Adrenal gland (tissue), 9 donors: ENCODE measurements at regions not wholly inside any gene's neighbourhood (a gene's known extent, or its start where the extent isn't known, plus 50 kb on each side); places are given as distances from the start of the nearest gene placed in this dataset.

ENCODE experiments used
- DNase-seq, 7 donors: peaks; one replicate each; pipeline ENCODE4 v3.0.0-alpha.2; 2019 to 2020
- H3K27ac ChIP-seq, 5 donors: fragments of 200-600 bp; sonication (generic) in 4 of 5; 1 replicate in 3 of 5; 2 replicates in 2 of 5; pipeline versions ENCODE4 v1.5.1 to v1.8.0; 2016 to 2020; ENCODE audit warnings: mild to moderate bottlenecking in 1 of 5
- H3K27me3 ChIP-seq: fragments of 200-600 bp; 2 replicates; pipeline ENCODE4 v1.8.0; 2021
- H3K36me3 ChIP-seq, 2 donors: fragments of 200-600 bp; replicated peaks in 1 of 2; 1 replicate in 1 of 2; 2 replicates in 1 of 2; pipeline versions ENCODE4 v1.5.1 to v1.8.0; 2018 to 2022
- H3K4me1 ChIP-seq, 2 donors: fragments of 200-600 bp; replicated peaks in 1 of 2; 1 replicate in 1 of 2; 2 replicates in 1 of 2; pipeline versions ENCODE4 v1.5.1 to v1.8.0; 2018 to 2021
- H3K4me3 ChIP-seq, 4 donors: fragments of 200-600 bp; sonication (generic) in 3 of 4; one replicate each; pipeline ENCODE4 v1.5.1; 2016 to 2018
- H3K9me3 ChIP-seq, 3 donors: fragments of 200-600 bp; sonication (generic) in 1 of 3; replicated peaks in 1 of 3; 1 replicate in 2 of 3; 2 replicates in 1 of 3; pipeline versions ENCODE4 v1.5.1 to v1.8.0; 2016 to 2021
- POLR2A ChIP-seq, 2 donors: fragments of 450-650 bp; IDR thresholded peaks; one replicate each; pipeline ENCODE4 v1.6.1; 2017; ENCODE audit warnings: antibody characterized with exemption in 2 of 2, mild to moderate bottlenecking in 2 of 2, moderate library complexity in 1 of 2
- WGBS, 4 donors: extraction: QIAGEN DNeasy Blood & Tissue Kit in 2 of 4; methylation state at CpG; one replicate each; pipeline versions ENCODE4 v1.1.5 to v1.1.7; 2013 to 2017; 5-methylcytosine and 5-hydroxymethylcytosine counted together
- intact Hi-C, 2 donors: fragments of 100-400 bp; cut with DNase I; formaldehyde crosslinking; loops; one replicate each; pipeline versions ENCODE4 v1.14.1 to v1.15.0; 2022 to 2023
- TF ChIP-seq, protein P1 (sequence below), 6 experiments: fragments of 450-650 bp in 4 of 6; fragments of 200-600 bp in 2 of 6; sonication (generic) in 1 of 6; IDR thresholded peaks; 1 replicate in 5 of 6; 2 replicates in 1 of 6; pipeline versions ENCODE4 v1.5.1 to v1.8.0; 2016 to 2021; ENCODE audit warnings: antibody characterized with exemption in 6 of 6, mild to moderate bottlenecking in 2 of 6, moderate library complexity in 1 of 6
- donor health status: healthy with polysubstance abuse.
- donor health status: Bipolar disorder and iron deficiency.
- donor health status: DM: yes; HTN: yes; CAD: no.
- donor health status: DM: no; HTN: no; CAD: no.
- donor health status: DM: no; HTN: no; CAD: no.

DNA sequence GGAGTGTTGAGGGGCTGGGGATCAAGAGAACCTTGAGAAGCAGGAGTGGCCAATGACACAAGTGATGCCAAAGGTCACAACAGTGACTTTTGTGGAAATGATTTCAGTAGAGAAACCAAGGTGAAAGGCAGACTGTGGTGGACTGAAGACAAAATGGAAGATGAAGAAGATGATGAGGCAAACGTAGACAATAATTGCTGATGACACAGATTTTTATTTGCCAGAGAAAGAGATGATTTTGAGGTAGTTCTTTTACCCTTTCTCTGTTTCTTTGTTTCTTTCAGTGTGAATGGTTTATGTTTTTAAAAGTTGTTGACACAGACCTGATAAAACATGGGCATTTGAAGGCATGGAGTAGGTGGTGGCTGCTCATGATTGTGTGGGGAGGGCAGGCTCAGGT lies 121.0 kb upstream of the ARGLU1 start:
- TF ChIP-seq, protein P1, sequence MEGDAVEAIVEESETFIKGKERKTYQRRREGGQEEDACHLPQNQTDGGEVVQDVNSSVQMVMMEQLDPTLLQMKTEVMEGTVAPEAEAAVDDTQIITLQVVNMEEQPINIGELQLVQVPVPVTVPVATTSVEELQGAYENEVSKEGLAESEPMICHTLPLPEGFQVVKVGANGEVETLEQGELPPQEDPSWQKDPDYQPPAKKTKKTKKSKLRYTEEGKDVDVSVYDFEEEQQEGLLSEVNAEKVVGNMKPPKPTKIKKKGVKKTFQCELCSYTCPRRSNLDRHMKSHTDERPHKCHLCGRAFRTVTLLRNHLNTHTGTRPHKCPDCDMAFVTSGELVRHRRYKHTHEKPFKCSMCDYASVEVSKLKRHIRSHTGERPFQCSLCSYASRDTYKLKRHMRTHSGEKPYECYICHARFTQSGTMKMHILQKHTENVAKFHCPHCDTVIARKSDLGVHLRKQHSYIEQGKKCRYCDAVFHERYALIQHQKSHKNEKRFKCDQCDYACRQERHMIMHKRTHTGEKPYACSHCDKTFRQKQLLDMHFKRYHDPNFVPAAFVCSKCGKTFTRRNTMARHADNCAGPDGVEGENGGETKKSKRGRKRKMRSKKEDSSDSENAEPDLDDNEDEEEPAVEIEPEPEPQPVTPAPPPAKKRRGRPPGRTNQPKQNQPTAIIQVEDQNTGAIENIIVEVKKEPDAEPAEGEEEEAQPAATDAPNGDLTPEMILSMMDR (IDR thresholded peaks at IDR 0.05): no peak
- TF ChIP-seq POLR2A (IDR thresholded peaks at IDR 0.05): no peak
- no peak overlapping the region for H3K4me3 ChIP-seq
- H3K4me1 ChIP-seq: no peaks in the 10 kb centered on the region
- H3K9me3 ChIP-seq: no peaks in the 10 kb centered on the region
- WGBS, 4 donors: 52 to 70% (median 56%) methylated on average over 1 of the region's 1 CpG
- no peaks in the 10 kb centered on the region for H3K36me3 ChIP-seq
- DNase-seq: no peak
- H3K27ac ChIP-seq: no peak overlapping the region
- no peaks in the 10 kb centered on the region for H3K27me3 ChIP-seq
- intact Hi-C loops: no loop called here

DNA sequence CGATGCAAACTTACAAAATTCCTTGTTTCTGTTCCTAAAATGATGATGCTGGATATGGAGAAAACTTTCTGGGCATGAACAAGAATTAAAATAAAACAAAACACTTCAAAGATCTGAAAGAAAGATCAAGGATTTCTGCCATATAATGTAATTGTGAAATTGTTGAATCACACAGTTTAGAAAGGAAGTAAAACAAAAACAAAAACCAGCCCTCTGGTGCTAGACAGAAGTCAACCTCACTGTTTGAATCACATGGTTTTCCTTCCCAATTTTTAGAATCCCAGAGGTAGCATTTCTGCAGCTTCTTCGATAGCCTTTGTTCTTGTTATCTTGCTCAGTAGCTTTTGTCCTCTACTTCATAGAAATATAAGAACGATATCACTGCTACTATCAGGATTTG lies 118.2 kb upstream of the ARGLU1 start:
- Histone ChIP-seq H3K36me3 (no peaks in the 10 kb centered on the region), H3K4me1 (no peaks in the 10 kb centered on the region), H3K27ac (no peak overlapping the region), H3K4me3 (no peak overlapping the region), H3K27me3 (no peaks in the 10 kb centered on the region), H3K9me3 (no peaks in the 10 kb centered on the region)
- whole genome bisulfite sequencing, 4 donors: 51 to 61% (median 57%) methylated on average over 3 of the region's 3 CpGs
- DNase-seq: no peak
- intact Hi-C loops: no loop called here
- TF ChIP-seq, protein P1 (IDR thresholded peaks at IDR 0.05): no peak
- no peak for TF ChIP-seq POLR2A (IDR thresholded peaks at IDR 0.05)

DNA sequence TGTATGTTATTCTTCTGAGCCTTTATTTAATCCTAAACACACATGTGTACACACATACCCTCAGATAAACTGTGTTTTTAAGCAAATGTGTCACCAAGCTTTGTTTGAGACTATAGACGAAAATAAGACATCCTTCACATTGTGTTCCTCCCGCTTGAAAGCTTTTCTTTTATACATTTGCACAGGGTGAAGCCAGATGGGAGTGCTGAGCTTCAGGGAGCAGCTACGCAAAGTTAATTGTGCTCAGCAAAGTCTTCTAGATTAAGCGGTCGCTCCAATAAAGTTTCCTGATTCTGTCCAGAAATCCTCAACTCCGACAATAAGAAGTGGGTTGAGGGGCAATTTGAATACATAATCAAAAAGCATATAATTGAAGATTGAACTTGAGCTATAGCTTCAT lies 117.2 kb upstream of the ARGLU1 start:
- 59 to 77% (median 70%) methylated on average over 6 of the region's 6 CpGs for WGBS, 4 donors

DNA sequence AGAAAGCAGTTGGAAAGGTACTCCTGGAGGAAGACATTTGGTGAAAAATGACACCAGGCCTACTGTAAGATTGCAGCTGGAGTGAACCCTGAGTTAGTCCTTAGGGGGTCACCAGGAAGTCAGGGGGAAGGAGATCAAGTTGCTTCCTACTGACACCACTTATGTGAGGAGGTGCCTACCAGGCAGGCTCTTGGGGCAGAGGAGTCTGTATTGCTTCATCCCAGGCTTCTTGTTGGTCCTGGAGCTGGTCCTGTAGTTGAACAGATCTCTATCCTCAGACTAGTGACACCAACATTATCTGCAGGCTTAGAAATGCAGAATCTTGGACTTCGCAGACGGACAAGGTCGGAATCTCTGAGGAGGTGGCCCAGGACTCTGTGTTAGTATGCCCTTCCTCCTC lies 116.0 kb upstream of the ARGLU1 start:
- intact Hi-C loops: no loop called here
- H3K27ac ChIP-seq: no peak overlapping the region
- no peaks in the 10 kb centered on the region for H3K9me3 ChIP-seq
- H3K4me1 ChIP-seq: no peaks in the 10 kb centered on the region
- WGBS, 4 donors: 86 to 100% (median 88%) methylated on average over 3 of the region's 3 CpGs; no CpG with 5 or more reads in 1 of the 4 donors
- no peak for TF ChIP-seq POLR2A (IDR thresholded peaks at IDR 0.05)
- TF ChIP-seq, protein P1 (IDR thresholded peaks at IDR 0.05): no peak
- no peaks in the 10 kb centered on the region for H3K36me3 ChIP-seq
- DNase-seq: no peak
- no peak overlapping the region for H3K4me3 ChIP-seq
- no peaks in the 10 kb centered on the region for H3K27me3 ChIP-seq

More for the DNA sequence above, 117.2 kb upstream of the ARGLU1 start:
- Histone ChIP-seq H3K36me3 (no peaks in the 10 kb centered on the region), H3K9me3 (no peaks in the 10 kb centered on the region), H3K27me3 (no peaks in the 10 kb centered on the region), H3K4me3 (no peak overlapping the region), H3K27ac (no peak overlapping the region), H3K4me1 (no peaks in the 10 kb centered on the region)
- no peak for TF ChIP-seq POLR2A (IDR thresholded peaks at IDR 0.05)
- TF ChIP-seq, protein P1 (IDR thresholded peaks at IDR 0.05): no peak
- intact Hi-C loops: no loop called here
- no peak for DNase-seq
